ENCODE measurements at regions not wholly inside any gene's neighbourhood (a gene's known extent, or its start where the extent isn't known, plus 50 kb on each side); places are given as distances from the start of the nearest gene placed in this dataset.

DNA sequence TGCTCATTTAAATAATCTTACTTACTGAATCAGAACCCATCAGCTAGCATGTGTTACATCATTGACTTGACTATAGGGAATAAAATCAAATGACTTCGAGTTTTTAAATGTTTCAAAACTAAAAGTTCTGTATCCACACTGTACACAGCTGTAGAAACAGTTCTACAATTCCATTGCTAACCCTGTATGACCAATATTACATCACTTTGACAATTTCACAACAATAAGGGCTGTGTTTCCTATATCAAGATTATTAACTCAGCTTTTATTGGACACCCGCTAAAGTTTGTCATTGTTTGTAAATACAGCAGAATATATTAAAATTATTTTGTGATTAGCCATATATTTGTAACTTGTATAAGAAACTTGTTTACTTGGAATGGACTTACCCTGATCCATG, 540.8 kb downstream of the PRELID2 start:
- no peak overlapping the region for H3K27ac ChIP-seq (ENCODE audit: low read depth, low read length)
- no peaks in the 10 kb centered on the region for H3K36me3 ChIP-seq (ENCODE audit: control insufficient read depth, insufficient read depth, low read length)
- H3K27me3 ChIP-seq (ENCODE audit: control insufficient read depth, insufficient read depth, low read length): no peaks in the 10 kb centered on the region
- H3K4me3 ChIP-seq (ENCODE audit: low read length): no peak overlapping the region
- no peak overlapping the region for H3K9ac ChIP-seq (ENCODE audit: low read length)
- no peaks in the 10 kb centered on the region for H3K4me1 ChIP-seq (ENCODE audit: control insufficient read depth, insufficient read depth, low read length)

DNA sequence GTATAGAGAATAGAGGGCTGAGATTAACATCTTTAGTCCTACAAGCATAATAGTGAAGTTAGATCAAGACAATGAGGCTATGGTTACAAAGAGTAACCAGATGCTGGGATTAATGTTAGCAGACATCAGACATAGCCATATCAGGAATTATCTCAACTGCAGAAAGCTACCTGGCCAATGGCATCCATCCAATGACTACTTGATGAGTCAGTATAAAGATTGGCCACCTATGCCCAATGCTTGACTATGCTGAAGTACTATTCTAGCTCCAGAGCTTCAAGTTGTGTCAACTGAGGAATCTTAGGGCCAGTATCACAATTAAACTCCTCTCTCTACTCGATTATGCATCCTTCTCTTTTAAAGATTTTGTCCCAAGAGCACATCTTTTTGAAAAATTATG, 541.4 kb downstream of the PRELID2 start:
- H3K36me3 ChIP-seq (ENCODE audit: control insufficient read depth, insufficient read depth, low read length): no peaks in the 10 kb centered on the region

DNA sequence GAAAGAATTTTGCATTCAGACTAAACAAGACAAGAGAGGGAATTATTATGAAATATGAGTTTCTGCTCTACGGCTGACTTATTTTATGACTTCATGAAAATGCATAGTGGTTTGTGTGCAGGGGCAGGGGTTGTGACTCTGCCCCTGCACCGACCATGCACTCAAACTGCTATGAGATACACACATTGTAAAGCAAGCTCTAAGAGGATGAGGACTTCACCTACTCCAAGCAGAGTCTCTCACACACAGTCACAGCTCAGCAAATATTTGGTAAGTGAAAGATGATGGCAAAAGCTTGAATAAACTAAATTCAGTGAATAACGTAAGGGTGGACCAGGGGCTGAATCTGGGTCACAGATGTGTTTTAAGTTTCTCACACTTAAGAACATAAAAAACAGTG, 542.9 kb downstream of the PRELID2 start:
- Histone ChIP-seq H3K27ac (ENCODE audit: low read depth, low read length) (no peak overlapping the region), H3K4me3 (ENCODE audit: low read length) (no peak overlapping the region), H3K36me3 (ENCODE audit: control insufficient read depth, insufficient read depth, low read length) (no peaks in the 10 kb centered on the region), H3K4me1 (ENCODE audit: control insufficient read depth, insufficient read depth, low read length) (no peaks in the 10 kb centered on the region), H3K27me3 (ENCODE audit: control insufficient read depth, insufficient read depth, low read length) (no peaks in the 10 kb centered on the region), H3K9ac (ENCODE audit: low read length) (no peak overlapping the region)

More for the DNA sequence above, 541.4 kb downstream of the PRELID2 start:
- Histone ChIP-seq H3K27me3 (ENCODE audit: control insufficient read depth, insufficient read depth, low read length) (no peaks in the 10 kb centered on the region), H3K4me1 (ENCODE audit: control insufficient read depth, insufficient read depth, low read length) (no peaks in the 10 kb centered on the region), H3K27ac (ENCODE audit: low read depth, low read length) (no peak overlapping the region), H3K9ac (ENCODE audit: low read length) (no peak overlapping the region), H3K4me3 (ENCODE audit: low read length) (no peak overlapping the region)

DNA sequence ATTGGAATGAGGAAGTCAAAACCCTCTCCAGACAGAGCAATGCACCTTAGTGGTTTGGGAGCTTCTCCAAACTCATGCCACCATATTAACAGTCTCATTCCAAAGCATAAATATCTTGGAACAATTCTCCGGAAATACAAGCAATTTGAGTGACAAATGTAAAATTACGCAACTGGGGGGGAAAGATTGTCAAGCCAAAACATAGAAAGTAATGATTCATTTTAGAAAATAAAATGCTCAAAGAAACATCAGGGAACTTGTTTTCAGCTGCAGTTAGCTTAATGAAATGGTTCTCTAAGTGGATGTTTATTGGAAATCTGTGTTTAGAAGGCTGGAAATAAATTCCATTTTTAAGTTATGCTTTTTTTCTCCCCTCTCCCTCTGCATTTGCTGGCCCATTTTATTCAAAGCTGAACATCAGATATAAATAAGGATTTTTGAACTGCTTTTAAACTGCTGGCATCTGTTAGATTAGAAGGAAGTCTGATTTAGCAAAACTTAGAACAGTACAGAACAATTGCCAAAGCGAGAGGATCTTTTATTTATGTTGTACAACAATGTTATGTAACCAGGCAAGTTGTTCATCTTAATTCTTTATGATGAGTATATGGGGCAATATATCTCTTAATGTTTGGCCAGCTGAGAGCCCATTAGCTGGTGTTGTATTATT, 551.9 kb downstream of the PRELID2 start:
- no peaks in the 10 kb centered on the region for H3K4me1 ChIP-seq (ENCODE audit: control insufficient read depth, insufficient read depth, low read length)
- no peaks in the 10 kb centered on the region for H3K27me3 ChIP-seq (ENCODE audit: control insufficient read depth, insufficient read depth, low read length)

DNA sequence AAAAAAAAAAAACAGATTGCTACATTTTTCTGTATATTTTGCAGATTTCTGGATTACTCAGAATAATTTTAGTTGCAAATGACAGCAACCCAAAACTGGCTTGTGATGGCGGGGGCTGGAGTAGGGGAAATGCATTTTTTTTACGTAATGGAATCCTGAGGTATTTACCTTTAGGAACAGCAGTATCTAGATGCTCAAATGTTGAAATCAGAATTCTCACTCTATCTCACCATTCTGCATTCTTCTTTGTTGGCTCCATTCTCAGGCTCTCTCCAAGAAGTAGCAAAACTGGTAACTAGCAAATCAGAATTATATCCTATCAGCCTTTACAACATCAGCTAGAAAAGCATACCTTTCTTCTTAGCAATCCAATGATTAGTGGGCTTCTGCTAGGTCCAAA, 554.3 kb downstream of the PRELID2 start:
- no peaks in the 10 kb centered on the region for H3K4me1 ChIP-seq (ENCODE audit: control insufficient read depth, insufficient read depth, low read length)
- H3K9ac ChIP-seq (ENCODE audit: low read length): no peak overlapping the region
- no peak overlapping the region for H3K4me3 ChIP-seq (ENCODE audit: low read length)
- no peaks in the 10 kb centered on the region for H3K27me3 ChIP-seq (ENCODE audit: control insufficient read depth, insufficient read depth, low read length)
- H3K27ac ChIP-seq (ENCODE audit: low read depth, low read length): no peak overlapping the region
- H3K36me3 ChIP-seq (ENCODE audit: control insufficient read depth, insufficient read depth, low read length): no peaks in the 10 kb centered on the region

More for the DNA sequence above, 551.9 kb downstream of the PRELID2 start:
- H3K27ac ChIP-seq (ENCODE audit: low read depth, low read length): no peak overlapping the region
- no peak overlapping the region for H3K4me3 ChIP-seq (ENCODE audit: low read length)
- H3K36me3 ChIP-seq (ENCODE audit: control insufficient read depth, insufficient read depth, low read length): no peaks in the 10 kb centered on the region
- H3K9ac ChIP-seq (ENCODE audit: low read length): no peak overlapping the region

DNA sequence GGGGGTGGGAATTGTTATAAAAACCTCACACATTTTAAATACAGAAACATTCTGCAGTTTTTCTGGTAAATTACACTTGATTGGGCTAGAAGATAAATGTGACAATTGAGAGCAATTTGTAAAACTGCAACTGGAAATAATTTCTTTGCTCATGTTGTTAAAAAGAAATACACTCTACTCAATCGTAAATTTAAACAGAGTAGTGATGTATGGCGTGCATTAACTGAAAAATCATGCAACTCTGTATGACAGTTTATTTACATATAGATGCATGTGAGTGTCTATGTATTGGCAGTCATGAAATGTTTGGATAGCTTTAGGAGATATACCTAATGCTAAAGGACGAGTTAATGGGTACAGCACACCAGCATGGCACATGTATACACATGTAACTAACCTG, 554.9 kb downstream of the PRELID2 start:
- no peaks in the 10 kb centered on the region for H3K36me3 ChIP-seq (ENCODE audit: control insufficient read depth, insufficient read depth, low read length)

DNA sequence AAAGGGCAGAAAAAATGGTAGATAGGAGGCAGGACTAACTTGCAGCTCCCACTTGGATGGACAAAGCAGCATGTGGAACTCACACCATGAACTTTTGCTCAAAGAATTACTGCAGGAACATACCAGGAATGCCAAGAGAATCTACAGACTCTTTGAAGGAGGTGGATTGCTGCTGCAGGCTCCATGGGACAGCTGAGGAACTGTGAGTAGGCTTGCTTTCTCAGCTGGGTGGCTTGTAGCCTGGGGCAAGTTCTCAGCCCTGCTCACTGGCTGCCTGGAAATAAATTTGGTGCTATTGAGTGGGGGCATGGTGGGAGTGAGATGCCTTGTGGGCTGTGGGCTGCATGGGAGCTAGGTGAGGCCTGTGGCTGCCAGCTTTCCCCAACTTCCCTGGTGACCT, 574.5 kb downstream of the PRELID2 start:
- H3K36me3 ChIP-seq (ENCODE audit: control insufficient read depth, insufficient read depth, low read length): no peaks in the 10 kb centered on the region
- no peak overlapping the region for H3K9ac ChIP-seq (ENCODE audit: low read length)
- H3K4me3 ChIP-seq (ENCODE audit: low read length): no peak overlapping the region
- no peaks in the 10 kb centered on the region for H3K4me1 ChIP-seq (ENCODE audit: control insufficient read depth, insufficient read depth, low read length)
- H3K27me3 ChIP-seq (ENCODE audit: control insufficient read depth, insufficient read depth, low read length): no peaks in the 10 kb centered on the region
- H3K27ac ChIP-seq (ENCODE audit: low read depth, low read length): no peak overlapping the region

More for the DNA sequence above, 554.9 kb downstream of the PRELID2 start:
- Histone ChIP-seq H3K4me1 (ENCODE audit: control insufficient read depth, insufficient read depth, low read length) (no peaks in the 10 kb centered on the region), H3K9ac (ENCODE audit: low read length) (no peak overlapping the region), H3K27ac (ENCODE audit: low read depth, low read length) (no peak overlapping the region), H3K27me3 (ENCODE audit: control insufficient read depth, insufficient read depth, low read length) (no peaks in the 10 kb centered on the region), H3K4me3 (ENCODE audit: low read length) (no peak overlapping the region)

DNA sequence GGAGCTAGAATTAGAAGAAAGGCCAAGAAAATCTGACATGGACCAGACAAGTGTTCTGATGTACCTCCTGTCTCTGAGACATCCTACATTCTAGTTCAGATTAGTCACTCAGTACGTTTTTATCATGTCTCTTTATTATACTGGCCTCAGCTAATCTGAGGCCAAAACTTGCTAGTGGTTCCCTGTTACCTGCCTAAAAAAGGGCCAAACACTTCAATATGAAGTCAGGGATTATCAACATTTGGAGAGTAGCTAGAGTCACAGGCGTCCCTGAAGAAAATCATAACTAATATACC, 587.4 kb downstream of the PRELID2 start:
- no peaks in the 10 kb centered on the region for H3K36me3 ChIP-seq (ENCODE audit: control insufficient read depth, insufficient read depth, low read length)
- no peaks in the 10 kb centered on the region for H3K27me3 ChIP-seq (ENCODE audit: control insufficient read depth, insufficient read depth, low read length)
- no peak overlapping the region for H3K4me3 ChIP-seq (ENCODE audit: low read length)
- H3K9ac ChIP-seq (ENCODE audit: low read length): no peak overlapping the region
- no peaks in the 10 kb centered on the region for H3K4me1 ChIP-seq (ENCODE audit: control insufficient read depth, insufficient read depth, low read length)
- no peak overlapping the region for H3K27ac ChIP-seq (ENCODE audit: low read depth, low read length)

DNA sequence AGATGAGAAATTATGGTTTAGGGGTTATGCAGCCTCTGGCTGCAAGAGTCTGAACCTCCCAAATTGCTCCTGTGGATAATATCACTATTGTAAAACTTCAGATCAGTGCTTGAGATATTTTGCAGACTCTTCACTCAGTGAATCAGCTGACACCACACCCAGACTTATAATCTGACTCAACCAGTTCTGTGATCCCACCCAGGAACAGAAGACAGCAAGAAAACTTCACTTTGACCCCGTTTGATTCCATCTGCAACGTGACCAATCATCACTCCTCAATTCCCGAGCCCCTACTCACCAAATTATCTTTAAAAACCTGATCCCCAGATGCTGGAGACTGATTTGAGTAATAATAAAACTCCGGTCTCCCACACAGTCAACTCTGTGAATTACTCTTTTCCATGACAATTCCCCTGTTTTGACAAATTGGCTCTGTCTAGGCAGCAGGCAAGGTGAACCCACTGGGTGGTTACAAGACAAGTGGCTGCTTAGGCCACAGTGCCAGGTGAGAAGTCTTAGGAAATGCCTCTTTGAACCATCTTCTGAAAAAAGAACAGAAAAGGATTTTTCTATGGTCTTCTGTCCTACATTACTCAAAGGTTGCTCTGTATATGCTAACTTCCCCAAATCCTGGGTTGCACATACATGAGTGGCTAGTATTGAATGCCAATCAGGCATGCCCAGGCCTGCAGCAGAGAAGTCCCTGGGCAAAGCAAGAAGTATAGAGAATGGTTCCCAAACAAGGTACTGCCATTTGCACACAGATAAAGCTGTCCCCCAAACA, 588.0 kb downstream of the PRELID2 start:
- Histone ChIP-seq H3K4me1 (ENCODE audit: control insufficient read depth, insufficient read depth, low read length) (no peaks in the 10 kb centered on the region), H3K27me3 (ENCODE audit: control insufficient read depth, insufficient read depth, low read length) (no peaks in the 10 kb centered on the region), H3K4me3 (ENCODE audit: low read length) (no peak overlapping the region), H3K9ac (ENCODE audit: low read length) (no peak overlapping the region), H3K27ac (ENCODE audit: low read depth, low read length) (no peak overlapping the region), H3K36me3 (ENCODE audit: control insufficient read depth, insufficient read depth, low read length) (no peaks in the 10 kb centered on the region)

DNA sequence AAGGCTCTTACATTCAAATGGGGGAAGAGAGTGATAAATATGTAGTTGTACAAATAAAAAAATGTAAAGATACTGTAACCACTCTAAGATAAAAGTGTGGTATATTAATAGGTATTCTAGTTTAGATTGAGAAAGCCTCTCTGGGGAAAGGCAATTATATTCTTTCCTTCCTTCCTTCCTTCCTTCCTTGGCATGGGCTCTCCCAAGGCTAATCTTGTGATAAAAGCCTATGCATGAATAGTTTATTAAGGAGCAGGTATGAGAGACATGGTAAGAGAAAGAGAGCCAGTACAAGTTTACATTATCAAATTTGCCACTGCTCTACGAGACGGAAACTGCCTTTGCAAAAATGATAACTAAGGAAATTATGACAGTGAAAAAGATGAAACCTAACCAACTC, 588.8 kb downstream of the PRELID2 start:
- H3K36me3 ChIP-seq (ENCODE audit: control insufficient read depth, insufficient read depth, low read length): no peaks in the 10 kb centered on the region
- H3K4me3 ChIP-seq (ENCODE audit: low read length): no peak overlapping the region
- H3K4me1 ChIP-seq (ENCODE audit: control insufficient read depth, insufficient read depth, low read length): no peaks in the 10 kb centered on the region
- H3K27ac ChIP-seq (ENCODE audit: low read depth, low read length): no peak overlapping the region
- H3K27me3 ChIP-seq (ENCODE audit: control insufficient read depth, insufficient read depth, low read length): no peaks in the 10 kb centered on the region
- no peak overlapping the region for H3K9ac ChIP-seq (ENCODE audit: low read length)

DNA sequence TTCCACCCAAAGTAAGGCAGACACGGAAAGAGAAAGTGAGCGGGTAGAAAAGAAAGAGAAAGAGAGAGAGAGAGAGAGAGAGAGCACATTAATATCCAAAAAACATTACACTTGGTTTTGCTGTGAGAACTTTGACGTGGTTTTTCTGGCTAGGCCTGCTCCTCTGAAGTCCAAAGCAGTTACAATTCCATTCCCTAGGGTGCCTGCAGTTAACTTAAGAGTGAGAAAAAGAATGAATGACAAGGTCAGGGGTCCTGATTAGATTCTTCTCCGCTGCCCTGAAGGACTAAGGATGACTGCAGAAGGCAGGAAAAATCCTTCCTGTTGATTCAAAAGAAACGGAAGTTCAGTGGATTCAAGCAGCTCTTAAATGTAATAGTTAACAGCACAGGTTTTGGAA, 589.8 kb downstream of the PRELID2 start:
- H3K27me3 ChIP-seq (ENCODE audit: control insufficient read depth, insufficient read depth, low read length): no peaks in the 10 kb centered on the region
- H3K9ac ChIP-seq (ENCODE audit: low read length): no peak overlapping the region
- H3K4me1 ChIP-seq (ENCODE audit: control insufficient read depth, insufficient read depth, low read length): no peaks in the 10 kb centered on the region
- no peaks in the 10 kb centered on the region for H3K36me3 ChIP-seq (ENCODE audit: control insufficient read depth, insufficient read depth, low read length)
- no peak overlapping the region for H3K27ac ChIP-seq (ENCODE audit: low read depth, low read length)
- H3K4me3 ChIP-seq (ENCODE audit: low read length): no peak overlapping the region

DNA sequence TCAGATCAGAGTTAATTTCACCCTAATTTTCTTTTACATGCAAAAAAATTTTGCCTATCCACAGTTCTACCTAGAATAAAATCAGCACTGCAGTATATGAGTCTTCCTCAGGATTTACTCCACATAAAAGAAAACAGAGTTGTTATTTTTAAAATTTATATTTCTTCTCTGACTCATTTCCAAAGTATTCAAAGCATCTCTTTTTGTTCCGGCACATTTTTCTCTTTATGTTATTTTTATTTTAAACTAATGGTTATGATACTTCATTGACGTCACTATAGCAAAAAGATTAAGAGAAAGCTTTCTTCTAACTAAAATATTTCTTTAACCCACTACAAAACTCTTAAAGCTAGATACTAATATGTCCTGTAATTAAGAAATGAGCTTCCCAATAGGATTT, 590.4 kb downstream of the PRELID2 start:
- Histone ChIP-seq H3K9ac (ENCODE audit: low read length) (no peak overlapping the region), H3K36me3 (ENCODE audit: control insufficient read depth, insufficient read depth, low read length) (no peaks in the 10 kb centered on the region), H3K27me3 (ENCODE audit: control insufficient read depth, insufficient read depth, low read length) (no peaks in the 10 kb centered on the region), H3K4me1 (ENCODE audit: control insufficient read depth, insufficient read depth, low read length) (no peaks in the 10 kb centered on the region), H3K4me3 (ENCODE audit: low read length) (no peak overlapping the region), H3K27ac (ENCODE audit: low read depth, low read length) (no peak overlapping the region)

DNA sequence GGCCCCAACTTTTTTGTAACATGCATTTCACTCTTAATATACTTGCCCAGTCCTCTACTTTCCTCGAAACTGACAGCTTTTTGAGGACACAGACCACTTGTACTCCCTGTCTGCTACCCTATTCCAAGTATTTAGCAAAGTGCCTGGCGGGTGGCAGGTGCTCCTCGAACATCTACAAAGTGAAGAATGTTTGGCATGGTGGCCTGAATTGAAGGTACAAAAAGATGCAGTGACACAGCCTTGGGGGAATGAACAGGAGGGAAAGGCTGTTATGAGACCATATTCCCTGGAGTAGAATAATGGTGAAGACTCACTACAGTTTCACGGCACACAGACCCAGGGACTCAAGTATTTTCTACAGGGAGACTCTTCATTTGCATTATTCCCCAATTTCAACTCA, 590.9 kb downstream of the PRELID2 start:
- H3K27ac ChIP-seq (ENCODE audit: low read depth, low read length): no peak overlapping the region
- no peak overlapping the region for H3K9ac ChIP-seq (ENCODE audit: low read length)
- H3K36me3 ChIP-seq (ENCODE audit: control insufficient read depth, insufficient read depth, low read length): no peaks in the 10 kb centered on the region
- H3K4me1 ChIP-seq (ENCODE audit: control insufficient read depth, insufficient read depth, low read length): no peaks in the 10 kb centered on the region
- H3K27me3 ChIP-seq (ENCODE audit: control insufficient read depth, insufficient read depth, low read length): no peaks in the 10 kb centered on the region
- H3K4me3 ChIP-seq (ENCODE audit: low read length): no peak overlapping the region

All from rectal smooth muscle tissue (tissue), 1 donor.